IPS-18c (cell line): ENCODE measurements at regions not wholly inside any gene's neighbourhood (a gene's known extent, or its start where the extent isn't known, plus 50 kb on each side); places are given as distances from the start of the nearest gene placed in this dataset.

Source experiments
- H3K4me3 ChIP-seq: 2 replicates; pipeline ENCODE4 v1.7.0; 2013; ENCODE audit warnings: low read depth, mild to moderate bottlenecking, low read length, moderate library complexity; ENCODE audit not compliant: insufficient read depth
- H3K9me3 ChIP-seq: one replicate; pipeline ENCODE4 v1.6.1; 2013; ENCODE audit warnings: mild to moderate bottlenecking, low read length, moderate library complexity; ENCODE audit not compliant: control insufficient read depth, insufficient read depth

DNA sequence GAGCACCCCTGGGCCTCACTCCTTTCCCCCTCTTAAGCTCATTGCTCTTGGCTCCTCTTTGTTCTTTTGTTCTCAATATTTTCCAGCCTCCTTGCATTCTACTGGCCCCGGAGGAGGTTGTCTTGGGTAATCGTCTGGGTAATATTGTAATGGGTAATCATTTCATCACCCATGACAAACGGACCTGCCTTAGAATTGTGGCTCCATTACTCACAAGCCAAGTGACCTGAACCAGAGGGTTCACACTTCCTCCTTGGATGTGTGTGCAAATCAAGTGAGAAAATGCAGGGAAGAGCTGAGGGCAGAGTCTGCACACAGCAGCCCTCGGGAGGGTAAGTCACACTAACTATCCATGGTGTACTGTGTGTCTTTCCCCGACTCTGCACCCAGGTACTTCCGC lies 305.0 kb downstream of the BUD13 start:
- Histone ChIP-seq H3K9me3 (peaks cover 7% of the 10 kb centered on the region), H3K4me3 (no peak overlapping the region)

DNA sequence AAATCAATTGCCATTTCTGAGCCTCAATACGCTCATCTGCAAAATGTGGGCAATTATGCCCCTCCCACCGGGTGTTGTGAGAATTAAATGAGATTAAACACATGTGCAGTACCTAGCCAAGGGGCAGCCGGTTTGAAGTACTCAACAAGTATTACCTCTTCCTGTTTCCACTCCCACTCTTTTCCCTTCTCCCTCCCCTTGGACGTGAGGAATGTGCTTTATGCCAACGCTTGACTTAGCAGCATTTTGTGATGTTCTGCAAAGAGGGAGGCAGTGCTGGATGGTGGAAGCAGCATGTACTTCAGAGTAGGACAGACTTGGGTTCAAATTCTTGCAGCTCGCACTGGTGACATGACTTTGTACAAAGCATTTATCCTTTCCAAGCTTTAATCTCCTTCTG lies 306.0 kb downstream of the BUD13 start:
- peaks cover 3% of the 10 kb centered on the region for H3K9me3 ChIP-seq
- no peak overlapping the region for H3K4me3 ChIP-seq

DNA sequence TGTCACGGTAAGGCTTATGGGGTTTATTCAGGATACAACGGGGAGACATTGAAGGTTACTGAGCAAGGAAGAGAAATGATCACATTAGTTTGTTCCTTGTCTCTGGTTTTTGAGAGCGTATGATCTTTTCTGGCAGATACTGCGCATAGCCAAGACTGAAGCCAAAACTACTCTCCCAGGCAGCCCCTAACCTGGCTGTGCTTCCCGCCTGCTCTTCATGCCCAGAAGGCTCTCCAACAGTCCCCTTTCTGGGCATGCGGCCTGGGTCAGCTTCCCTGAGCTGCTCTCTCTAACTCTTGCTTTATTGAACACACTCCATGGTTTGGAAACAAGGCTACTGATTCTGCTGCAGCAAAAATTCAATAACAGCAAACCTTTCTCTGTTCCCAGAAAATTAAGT lies 306.6 kb downstream of the BUD13 start:
- Histone ChIP-seq H3K4me3 (no peak overlapping the region), H3K9me3 (no peaks in the 10 kb centered on the region)

DNA sequence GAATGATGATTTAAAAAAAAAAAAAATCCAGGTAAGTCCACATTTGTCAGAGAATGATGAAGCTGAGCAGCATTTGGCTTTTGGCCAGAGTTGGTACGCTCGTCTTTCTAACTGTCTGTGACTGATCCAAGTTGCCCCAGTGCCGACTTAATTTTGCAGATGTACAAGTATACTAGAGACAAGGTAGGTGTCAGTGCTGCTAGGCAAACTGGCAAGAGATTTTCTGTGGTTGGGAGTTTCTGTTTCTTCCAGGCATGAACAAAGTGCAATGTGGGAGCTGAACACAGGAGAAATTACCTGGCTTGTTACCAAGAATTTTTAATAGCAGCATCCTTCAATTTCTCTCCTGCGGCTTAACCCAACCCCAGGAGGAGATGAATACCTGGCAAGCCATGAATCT lies 307.7 kb downstream of the BUD13 start:
- Histone ChIP-seq H3K4me3 (no peak overlapping the region), H3K9me3 (no peaks in the 10 kb centered on the region)

DNA sequence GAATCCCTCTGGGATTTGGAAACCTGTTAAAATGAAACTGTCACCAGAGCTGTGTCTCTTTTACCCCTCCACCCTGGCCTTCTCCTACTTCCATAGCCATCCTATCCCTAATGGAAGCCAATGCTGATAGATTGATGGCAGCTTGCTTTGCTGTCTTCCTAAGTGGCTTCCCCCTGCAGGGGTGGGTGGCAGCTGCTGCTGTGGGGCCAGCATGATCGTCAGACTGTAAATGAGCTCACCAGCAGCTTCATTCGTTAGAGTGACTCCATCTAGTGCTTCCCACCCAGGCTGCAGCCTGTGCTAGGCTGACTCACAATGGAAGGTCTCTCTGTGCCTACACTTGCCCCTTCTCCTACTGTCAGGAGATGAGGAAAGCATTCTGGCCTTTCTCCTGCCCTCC lies 311.0 kb downstream of the BUD13 start:
- H3K9me3 ChIP-seq = no peaks in the 10 kb centered on the region
- H3K4me3 ChIP-seq = no peak overlapping the region

DNA sequence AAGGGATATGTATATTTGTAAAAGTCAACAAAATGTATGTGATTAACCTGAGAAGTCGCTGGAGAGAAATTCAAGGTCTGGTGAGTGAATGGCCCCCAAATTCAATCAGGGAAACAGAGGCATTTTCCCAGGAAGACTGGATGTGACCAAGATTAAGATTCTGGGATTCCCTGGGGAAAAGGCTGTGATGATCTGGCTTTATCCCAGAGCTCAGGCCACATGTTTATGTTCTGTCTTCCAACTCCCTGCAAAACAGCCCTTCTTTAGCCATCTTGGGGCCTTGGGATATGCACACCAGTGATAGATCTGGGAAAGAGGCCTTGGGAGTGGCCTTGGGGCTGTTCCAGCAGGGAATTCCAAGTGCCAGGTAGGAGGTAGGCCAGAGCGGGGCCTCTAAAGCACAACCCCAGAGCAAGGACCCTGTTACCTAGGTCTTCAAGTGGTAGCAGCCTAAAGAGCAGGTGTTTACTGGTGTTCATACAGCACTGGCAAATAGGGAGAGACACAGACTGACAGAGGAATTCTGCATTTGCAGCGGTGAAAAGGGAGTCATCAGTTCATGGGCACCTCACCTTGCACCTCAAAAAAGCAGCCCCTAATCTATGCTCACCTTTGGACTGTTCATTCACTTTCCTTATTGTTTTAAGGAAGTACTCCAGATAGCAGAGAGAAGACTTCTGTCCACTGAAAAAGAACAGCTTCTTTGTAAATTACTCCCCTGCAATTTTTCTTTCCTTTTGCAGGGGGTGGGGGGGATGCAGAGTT lies 312.4 kb downstream of the BUD13 start:
- Histone ChIP-seq H3K9me3 (no peaks in the 10 kb centered on the region), H3K4me3 (no peak overlapping the region)

DNA sequence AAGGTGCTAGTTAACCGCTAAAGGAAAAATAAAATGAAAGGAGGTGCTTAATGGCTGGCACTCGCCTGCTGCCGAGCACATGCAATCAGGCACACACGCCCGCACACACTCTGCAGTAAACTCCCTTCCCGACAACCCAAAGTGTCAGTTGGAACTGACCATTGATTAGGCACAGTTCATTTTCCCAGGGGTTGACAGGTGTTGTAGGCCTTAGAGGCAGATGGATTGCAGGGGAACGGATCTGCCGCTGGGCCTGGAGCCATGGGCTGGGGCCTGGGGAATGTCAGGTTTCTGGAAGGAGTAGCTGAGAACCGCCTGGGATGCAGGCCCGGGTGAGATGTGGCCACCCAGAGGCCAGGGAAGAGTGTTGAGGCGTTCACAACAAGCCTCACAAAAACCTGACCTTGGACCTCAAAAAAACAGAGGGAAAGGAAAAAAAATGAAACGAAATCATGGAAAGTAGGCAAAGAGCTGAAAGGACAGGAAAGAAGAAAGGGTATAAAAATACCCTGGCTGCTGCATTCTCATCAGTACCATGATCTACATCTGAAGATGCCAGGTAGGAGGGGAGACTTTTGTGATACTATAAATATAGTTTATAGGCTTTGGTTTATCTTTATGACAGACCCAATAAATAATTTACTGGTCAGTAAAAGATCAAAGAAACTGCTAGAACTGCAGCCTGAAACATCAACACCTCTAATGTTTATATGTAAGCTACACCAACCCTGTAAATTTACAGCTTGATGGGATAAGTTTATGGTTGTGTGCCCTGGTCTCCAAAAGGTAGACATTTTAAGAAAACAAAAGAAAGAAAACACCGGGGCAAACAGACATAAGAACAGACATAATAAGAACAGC lies 313.4 kb downstream of the BUD13 start:
- no peaks in the 10 kb centered on the region for H3K9me3 ChIP-seq
- no peak overlapping the region for H3K4me3 ChIP-seq

DNA sequence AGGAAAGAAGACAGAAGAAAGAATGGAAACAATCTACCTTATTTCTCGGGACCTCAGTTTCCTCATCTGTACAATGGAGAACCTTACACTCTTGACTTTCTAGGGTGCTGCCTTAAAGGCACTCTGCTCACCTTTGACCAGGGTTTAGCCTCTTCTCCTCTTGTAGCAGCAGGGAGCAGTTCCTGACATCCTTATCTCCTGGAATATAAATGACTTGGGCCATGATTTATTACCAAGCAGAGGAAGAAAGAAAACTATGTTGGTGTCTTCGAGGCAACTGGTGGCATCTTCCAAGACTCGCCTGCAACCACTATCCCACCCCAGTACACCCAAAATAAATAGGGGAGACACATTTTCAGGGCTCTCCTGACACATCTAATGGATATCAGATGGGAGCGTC lies 314.2 kb downstream of the BUD13 start:
- no peak overlapping the region for H3K4me3 ChIP-seq
- no peaks in the 10 kb centered on the region for H3K9me3 ChIP-seq

DNA sequence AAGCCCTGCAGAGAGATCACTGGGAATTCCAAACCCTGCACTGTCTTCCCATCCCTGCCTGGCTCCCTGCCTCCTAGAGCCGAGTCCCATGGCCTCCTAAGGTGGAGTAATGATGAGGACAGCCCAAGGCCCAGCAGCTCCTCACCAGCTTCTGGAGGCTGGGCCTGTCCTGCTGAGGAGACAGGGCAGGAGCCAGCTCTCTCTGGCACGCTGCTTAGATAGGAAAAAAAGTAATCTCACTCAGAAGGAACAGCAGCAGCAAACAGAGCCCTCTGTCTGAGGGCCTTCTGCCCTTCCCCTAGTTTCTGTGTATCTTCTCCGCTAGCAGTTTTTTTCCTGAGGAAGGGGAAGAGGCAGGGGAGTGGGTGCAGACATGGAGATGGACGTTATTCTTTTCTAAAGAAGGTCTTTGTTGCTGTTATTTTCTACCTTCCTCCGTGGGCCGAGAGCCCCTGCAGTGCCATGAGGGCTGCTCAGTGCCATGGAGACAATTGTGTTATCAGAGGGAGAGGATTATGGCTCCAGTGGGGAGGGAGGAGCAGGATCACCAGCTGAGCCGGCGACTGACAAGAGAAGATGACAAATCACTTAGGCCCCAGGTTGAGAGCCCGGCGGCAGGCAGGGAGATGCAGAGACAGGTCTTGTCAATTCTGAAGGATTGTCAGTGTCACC lies 315.3 kb downstream of the BUD13 start:
- Histone ChIP-seq H3K4me3 (no peak overlapping the region), H3K9me3 (no peaks in the 10 kb centered on the region)

DNA sequence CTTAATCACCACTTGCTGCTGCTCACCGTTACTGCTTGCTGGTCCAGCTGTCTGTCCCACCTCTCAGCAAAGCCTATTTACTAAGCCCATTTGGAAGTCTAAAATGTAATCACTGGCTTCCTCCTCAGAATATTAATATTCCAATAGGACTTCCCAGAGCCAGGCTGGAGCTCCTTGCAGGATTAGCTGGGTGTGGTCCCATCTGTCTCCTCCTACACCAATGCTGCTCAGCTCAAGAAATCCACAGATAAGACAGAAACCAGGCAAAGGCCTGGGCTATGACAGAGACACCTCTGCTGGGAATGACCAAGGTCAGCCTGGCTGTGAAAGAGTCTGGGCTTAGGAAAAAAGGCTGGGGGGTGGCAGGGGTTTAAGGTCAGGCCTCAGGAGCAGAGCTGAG lies 317.8 kb downstream of the BUD13 start:
- Histone ChIP-seq H3K4me3 (no peak overlapping the region), H3K9me3 (no peaks in the 10 kb centered on the region)

DNA sequence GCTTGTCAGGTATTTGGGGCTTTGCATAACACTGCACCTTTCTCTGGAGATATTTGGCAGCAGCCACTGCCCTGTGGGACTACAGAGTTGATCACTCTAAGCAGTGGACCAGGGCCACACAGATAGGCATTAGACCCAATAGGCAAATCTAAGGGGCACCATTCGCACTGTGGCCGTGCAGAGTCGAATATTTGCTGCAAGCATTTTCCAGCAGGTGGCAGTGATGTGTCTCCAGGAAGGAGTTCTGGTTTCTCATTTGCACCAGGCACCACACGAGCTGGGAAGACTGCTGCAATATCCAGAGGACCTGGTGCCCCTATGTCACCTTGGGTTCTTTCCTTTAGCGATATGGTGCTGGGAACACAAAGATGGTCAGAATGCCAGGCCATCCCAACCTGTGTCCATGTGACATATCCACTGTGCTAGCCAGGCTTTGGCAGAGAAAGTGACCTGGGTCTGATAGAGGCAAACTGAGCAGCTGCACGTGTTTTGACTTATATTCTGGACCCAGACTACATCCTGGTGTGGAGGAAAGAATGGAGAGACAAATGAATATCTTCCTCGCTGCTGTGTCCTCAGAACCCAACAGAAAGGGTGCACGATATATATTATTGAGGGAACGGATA lies 318.7 kb downstream of the BUD13 start:
- H3K4me3 ChIP-seq = no peak overlapping the region
- no peaks in the 10 kb centered on the region for H3K9me3 ChIP-seq

DNA sequence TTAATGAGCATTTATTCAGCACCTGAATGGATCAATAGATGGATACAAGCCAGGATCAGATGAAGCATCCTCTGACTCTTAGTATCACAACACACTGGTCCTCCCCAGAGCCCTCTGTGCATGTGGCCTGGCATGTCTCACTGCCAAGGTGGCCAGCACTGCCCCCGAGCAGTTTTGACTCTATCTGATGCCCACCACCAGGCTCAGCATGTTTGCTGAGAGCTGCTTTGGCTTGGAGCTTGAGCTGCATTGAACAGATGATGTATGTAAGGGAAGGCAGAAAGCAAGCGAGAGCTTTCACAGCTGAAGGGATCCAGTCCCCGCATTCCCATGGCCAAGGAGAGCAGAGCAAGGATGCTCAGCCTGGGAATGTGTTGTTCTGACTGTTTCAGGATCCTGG lies 320.3 kb downstream of the BUD13 start:
- no peak overlapping the region for H3K4me3 ChIP-seq
- H3K9me3 ChIP-seq = no peaks in the 10 kb centered on the region

DNA sequence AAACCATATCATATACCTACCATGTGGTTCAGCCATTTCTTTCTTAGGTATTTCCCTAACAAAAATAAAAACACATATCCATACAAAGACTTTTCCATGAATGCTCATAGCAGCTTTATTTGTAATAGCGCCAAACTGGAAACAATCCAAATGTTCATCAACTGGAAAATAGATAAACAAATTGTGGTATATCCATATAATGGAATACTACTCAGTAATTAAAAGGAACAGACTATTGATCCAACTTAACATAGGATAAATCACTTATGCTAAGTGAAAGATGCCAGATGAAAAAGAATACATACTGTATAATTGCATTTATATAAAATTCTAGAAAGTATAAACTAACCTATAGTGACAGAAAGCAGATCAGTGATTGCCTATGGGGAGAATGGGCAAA lies 323.3 kb downstream of the BUD13 start:
- Histone ChIP-seq H3K9me3 (no peaks in the 10 kb centered on the region), H3K4me3 (no peak overlapping the region)

DNA sequence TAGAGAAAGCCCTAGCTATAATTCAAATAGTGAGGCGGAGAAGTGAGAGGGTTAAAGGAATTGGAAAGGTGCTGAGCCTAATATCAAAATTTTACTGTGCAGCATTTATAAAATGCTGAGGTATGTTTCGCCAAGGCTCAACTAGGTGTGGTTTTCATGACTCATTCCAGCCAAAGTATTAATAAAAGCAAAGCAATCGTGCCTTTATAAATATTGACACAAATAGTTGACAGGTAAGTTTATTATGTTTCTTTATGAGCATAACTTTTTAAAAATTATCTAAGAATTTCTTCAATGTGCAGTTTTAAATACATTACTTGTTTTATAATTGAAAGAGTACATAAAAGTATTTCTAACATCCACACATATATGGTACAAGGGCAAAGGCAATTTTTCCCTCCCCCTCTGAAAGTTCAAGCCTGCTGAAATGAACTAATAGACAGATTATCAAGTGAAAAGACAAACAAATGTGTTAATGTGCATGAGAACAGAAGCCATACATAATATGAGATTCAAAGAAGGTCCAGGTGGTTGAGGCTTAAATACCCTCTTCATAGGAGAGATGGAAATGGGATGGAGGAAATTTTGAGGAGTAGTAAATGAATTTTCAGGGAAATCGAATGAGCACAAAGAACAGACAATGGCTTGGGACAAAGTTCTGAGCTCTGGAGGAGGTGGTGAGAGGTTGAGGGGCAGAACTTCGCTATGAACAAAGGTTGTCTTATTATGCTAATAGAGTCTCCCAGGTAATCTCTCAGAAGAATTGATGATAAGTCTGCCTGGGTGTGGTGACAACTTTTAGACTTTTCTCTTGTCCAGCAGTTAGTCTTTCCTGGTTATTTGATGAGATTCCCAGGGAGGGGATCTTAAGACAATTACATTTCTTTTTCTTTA lies 326.5 kb downstream of the BUD13 start:
- peaks cover under 1% of the 10 kb centered on the region for H3K9me3 ChIP-seq
- H3K4me3 ChIP-seq = no peak overlapping the region

DNA sequence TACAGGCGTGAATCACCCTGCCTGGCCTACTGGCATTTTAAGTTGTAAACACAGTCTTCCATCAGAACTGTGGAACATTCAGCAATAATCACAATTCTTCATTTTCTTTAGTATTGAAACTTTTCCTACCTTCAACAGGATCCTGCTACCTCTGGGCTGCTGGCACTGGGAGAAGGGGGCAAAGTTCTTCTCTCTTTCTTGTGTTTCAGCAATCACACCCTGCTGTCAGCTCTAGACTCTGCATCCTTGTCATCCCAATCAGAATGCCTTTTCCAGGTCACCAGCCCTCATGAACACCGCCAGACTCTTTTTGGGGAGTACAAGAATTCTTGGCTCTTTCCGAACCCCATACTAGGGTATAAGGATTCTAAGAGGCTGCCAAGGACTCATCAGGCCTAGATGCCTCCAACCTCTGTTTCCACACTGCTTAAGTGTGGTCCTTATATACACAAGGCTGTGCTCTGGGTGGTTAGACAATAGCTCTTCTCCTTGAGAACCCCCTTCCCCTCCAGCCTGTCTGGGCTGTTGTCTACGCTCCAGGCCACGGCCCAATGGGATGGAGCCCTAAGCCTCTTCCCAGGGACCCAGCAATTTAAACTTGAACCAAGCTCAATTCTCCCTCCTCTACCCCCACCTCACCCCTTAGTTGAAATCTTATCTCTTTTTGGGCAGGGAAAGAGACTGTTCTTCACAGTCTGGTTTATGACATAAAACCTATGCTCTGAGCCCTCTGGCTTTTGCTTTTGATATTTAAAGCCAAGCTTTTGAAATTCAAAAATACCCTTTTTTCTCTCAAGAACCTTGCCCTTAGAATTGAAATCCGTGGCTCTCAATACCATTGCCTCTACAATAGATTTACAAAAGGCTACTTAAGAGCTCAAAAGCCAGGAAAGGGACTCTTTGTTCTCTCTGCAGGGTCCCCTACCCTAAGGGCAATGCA lies 327.4 kb downstream of the BUD13 start:
- peak overlapping the region; percentile 12; the same call in 1 of the 2 replicates for H3K4me3 ChIP-seq

More for the DNA sequence above, 327.4 kb downstream of the BUD13 start:
- H3K9me3 ChIP-seq = peaks cover 8% of the 10 kb centered on the region
